ENCODE measurements at regions not wholly inside any gene's neighbourhood (a gene's known extent, or its start where the extent isn't known, plus 50 kb on each side); places are given as distances from the start of the nearest gene placed in this dataset.

GRCh38 chr6:166826264-166826663 is 130.1 kb downstream of the RNASET2 start:
- no peak for TF ChIP-seq POLR2A (IDR thresholded peaks at IDR 0.05; ENCODE audit: low read length)
- no peak for TF ChIP-seq EHF (CRISPR knock-in tag; IDR thresholded peaks at IDR 0.05)
- no peak for TF ChIP-seq MAX (IDR thresholded peaks at IDR 0.05)
- TF ChIP-seq CTCF (IDR thresholded peaks at IDR 0.05) = no peak
- no peak for TF ChIP-seq REST (IDR thresholded peaks at IDR 0.05)
- TF ChIP-seq RFX5 (IDR thresholded peaks at IDR 0.05) = no peak
- no peak for TF ChIP-seq KDM1A (IDR thresholded peaks at IDR 0.05; ENCODE audit: low read depth)
- no peak for TF ChIP-seq SMC3 (IDR thresholded peaks at IDR 0.05)
- TF ChIP-seq EP300 (IDR thresholded peaks at IDR 0.05) = no peak
- no peak for TF ChIP-seq CEBPB (IDR thresholded peaks at IDR 0.05)
- no peak for TF ChIP-seq EHMT2 (IDR thresholded peaks at IDR 0.05; ENCODE audit: low read depth)
- no peak for TF ChIP-seq RNF2 (IDR thresholded peaks at IDR 0.05; ENCODE audit: borderline replicate concordance, low read depth)
- no peak for TF ChIP-seq PBX3 (IDR thresholded peaks at IDR 0.05)

All from A549 (cell line).